GM23338 (cell line): ENCODE measurements at regions not wholly inside any gene's neighbourhood (a gene's known extent, or its start where the extent isn't known, plus 50 kb on each side); places are given as distances from the start of the nearest gene placed in this dataset.

Source experiments
- ATAC-seq: fragments of 200-7000 bp; cut with Tn5 transposase; 3 replicates; pipeline ENCODE4 v1.9.1; 2020
- DNase-seq: peaks from one replicate; pipeline ENCODE4 v3.0.0-alpha.2; 2015; ENCODE audit warnings: low spot score
- H2AFZ ChIP-seq: fragments of 200-600 bp; sonication (generic); 2 replicates; pipeline ENCODE4 v1.8.0; 2016; ENCODE audit warnings: antibody characterized with exemption, mild to moderate bottlenecking, moderate library complexity
- H3F3A ChIP-seq: fragments of 200-600 bp; sonication (generic); replicated peaks from 2 replicates; pipeline ENCODE4 v1.8.0; 2017; ENCODE audit warnings: antibody characterized with exemption, mixed run types, low read depth
- H3K27ac ChIP-seq: fragments of 200-600 bp; sonication (generic); 2 replicates; pipeline ENCODE4 v1.6.1; 2016; ENCODE audit warnings: low read depth
- H3K27me3 ChIP-seq: fragments of 200-600 bp; sonication (generic); 2 replicates; pipeline ENCODE4 v1.8.0; 2016; ENCODE audit warnings: mild to moderate bottlenecking, mixed run types, moderate library complexity; ENCODE audit not compliant: insufficient read depth
- H3K36me3 ChIP-seq: fragments of 200-600 bp; sonication (generic); 2 replicates; pipeline ENCODE4 v1.8.0; 2016; ENCODE audit warnings: mild to moderate bottlenecking; ENCODE audit not compliant: insufficient read depth
- H3K4me1 ChIP-seq: fragments of 200-600 bp; sonication (generic); 2 replicates; pipeline ENCODE4 v1.8.0; 2016; ENCODE audit warnings: mild to moderate bottlenecking, moderate library complexity; ENCODE audit not compliant: insufficient read depth
- H3K4me2 ChIP-seq: fragments of 200-600 bp; sonication (generic); 2 replicates; pipeline ENCODE4 v1.7.1; 2017; ENCODE audit warnings: mixed run types
- H3K4me3 ChIP-seq: fragments of 200-600 bp; sonication (generic); 2 replicates; pipeline ENCODE4 v1.6.1; 2016; ENCODE audit warnings: mixed run types
- H3K79me2 ChIP-seq: fragments of 200-600 bp; sonication (generic); replicated peaks from 2 replicates; pipeline ENCODE4 v1.8.0; 2017; ENCODE audit warnings: mild to moderate bottlenecking; ENCODE audit not compliant: insufficient read depth
- H3K9me2 ChIP-seq: fragments of 200-600 bp; sonication (generic); 2 replicates; pipeline ENCODE4 v1.8.0; 2017; ENCODE audit not compliant: insufficient read depth
- H4K20me1 ChIP-seq: fragments of 200-600 bp; sonication (generic); replicated peaks from 2 replicates; pipeline ENCODE4 v1.8.0; 2017; ENCODE audit warnings: mild to moderate bottlenecking; ENCODE audit not compliant: insufficient read depth
- H3K27ac Mint-ChIP-seq: 2 replicates; pipeline ENCODE4 v1.8.0; 2020; ENCODE audit warnings: inconsistent platforms, mild to moderate bottlenecking, moderate library complexity, mixed read lengths
- H3K27me3 Mint-ChIP-seq: 3 replicates; pipeline ENCODE4 v1.8.0; 2022; ENCODE audit warnings: low read depth, mild to moderate bottlenecking, moderate library complexity, mixed read lengths, inconsistent platforms; ENCODE audit not compliant: insufficient read depth, poor library complexity
- H3K36me3 Mint-ChIP-seq: 3 replicates; pipeline ENCODE4 v1.8.0; 2021; ENCODE audit warnings: low read depth, mild to moderate bottlenecking, inconsistent platforms, moderate library complexity, mixed read lengths
- H3K4me1 Mint-ChIP-seq: 3 replicates; pipeline ENCODE4 v1.8.0; 2020; ENCODE audit warnings: mild to moderate bottlenecking, inconsistent platforms, mixed read lengths
- H3K4me3 Mint-ChIP-seq: 3 replicates; pipeline ENCODE4 v1.8.0; 2021; ENCODE audit warnings: moderate library complexity, mild to moderate bottlenecking, inconsistent platforms, mixed read lengths
- H3K9me3 Mint-ChIP-seq: 3 replicates; pipeline ENCODE4 v1.8.0; 2020; ENCODE audit warnings: moderate library complexity, mild to moderate bottlenecking, inconsistent platforms, mixed read lengths
- CREB1 ChIP-seq: fragments of 250-450 bp; sonication (Bioruptor Pico); IDR thresholded peaks from 2 replicates; pipeline ENCODE4 v1.5.0; 2020; ENCODE audit warnings: low read depth, mild to moderate bottlenecking, moderate library complexity
- EZH2 ChIP-seq: fragments of 200-600 bp; sonication (generic); IDR thresholded peaks from one replicate; pipeline ENCODE4 v1.8.0; 2017; ENCODE audit warnings: antibody characterized with exemption, mild to moderate bottlenecking, low read depth; ENCODE audit not compliant: unreplicated experiment
- EZH2phosphoT487 ChIP-seq: fragments of 200-600 bp; sonication (generic); IDR thresholded peaks from one replicate; pipeline ENCODE4 v1.8.1; 2018; ENCODE audit warnings: antibody characterized with exemption; ENCODE audit not compliant: unreplicated experiment
- JUNB ChIP-seq: IDR thresholded peaks from one replicate; pipeline ENCODE4 v1.6.1; 2016; ENCODE audit warnings: antibody characterized with exemption; ENCODE audit not compliant: unreplicated experiment
- NANOG ChIP-seq: IDR thresholded peaks from 2 replicates; pipeline ENCODE4 v1.6.1; 2016; ENCODE audit warnings: antibody characterized with exemption, borderline replicate concordance
- POLR2AphosphoS5 ChIP-seq: IDR thresholded peaks from 2 replicates; pipeline ENCODE4 v1.6.1; 2016; ENCODE audit warnings: antibody characterized with exemption, low read depth
- STAT1 ChIP-seq: IDR thresholded peaks from one replicate; pipeline ENCODE4 v1.6.1; 2016; ENCODE audit warnings: antibody characterized with exemption; ENCODE audit not compliant: unreplicated experiment
- ZNF114 ChIP-seq: fragments of 250-450 bp; sonication (Bioruptor Pico); IDR thresholded peaks from 2 replicates; pipeline ENCODE4 v1.5.0; 2020; ENCODE audit warnings: mild to moderate bottlenecking, moderate library complexity
- ZNF331 ChIP-seq: fragments of 250-450 bp; sonication (Bioruptor Pico); IDR thresholded peaks from 2 replicates; pipeline ENCODE4 v1.5.0; 2020; ENCODE audit warnings: low read depth, mild to moderate bottlenecking, moderate library complexity
- TF ChIP-seq, protein P1 (sequence below): IDR thresholded peaks from one replicate; pipeline ENCODE4 v1.6.1; 2018; ENCODE audit warnings: antibody characterized with exemption; ENCODE audit not compliant: unreplicated experiment
- TF ChIP-seq, protein P2 (sequence below): IDR thresholded peaks from 2 replicates; pipeline ENCODE4 v1.6.1; 2016; ENCODE audit warnings: antibody characterized with exemption
- TF ChIP-seq, protein P3 (sequence below): fragments of 250-450 bp; sonication (Bioruptor Pico); IDR thresholded peaks from 2 replicates; pipeline ENCODE4 v1.5.0; 2020; ENCODE audit warnings: mild to moderate bottlenecking, moderate library complexity
- TF ChIP-seq, protein P4 (sequence below), 2 experiments: fragments of 200-600 bp in 1 of 2; sonication (generic) in 1 of 2; conservative IDR thresholded peaks; 2 replicates each; pipeline versions ENCODE4 v1.5.1 to v1.6.1; 2016 to 2017; ENCODE audit warnings: antibody characterized with exemption in 2 of 2, low read depth in 2 of 2, mild to moderate bottlenecking in 2 of 2, moderate library complexity in 1 of 2

DNA sequence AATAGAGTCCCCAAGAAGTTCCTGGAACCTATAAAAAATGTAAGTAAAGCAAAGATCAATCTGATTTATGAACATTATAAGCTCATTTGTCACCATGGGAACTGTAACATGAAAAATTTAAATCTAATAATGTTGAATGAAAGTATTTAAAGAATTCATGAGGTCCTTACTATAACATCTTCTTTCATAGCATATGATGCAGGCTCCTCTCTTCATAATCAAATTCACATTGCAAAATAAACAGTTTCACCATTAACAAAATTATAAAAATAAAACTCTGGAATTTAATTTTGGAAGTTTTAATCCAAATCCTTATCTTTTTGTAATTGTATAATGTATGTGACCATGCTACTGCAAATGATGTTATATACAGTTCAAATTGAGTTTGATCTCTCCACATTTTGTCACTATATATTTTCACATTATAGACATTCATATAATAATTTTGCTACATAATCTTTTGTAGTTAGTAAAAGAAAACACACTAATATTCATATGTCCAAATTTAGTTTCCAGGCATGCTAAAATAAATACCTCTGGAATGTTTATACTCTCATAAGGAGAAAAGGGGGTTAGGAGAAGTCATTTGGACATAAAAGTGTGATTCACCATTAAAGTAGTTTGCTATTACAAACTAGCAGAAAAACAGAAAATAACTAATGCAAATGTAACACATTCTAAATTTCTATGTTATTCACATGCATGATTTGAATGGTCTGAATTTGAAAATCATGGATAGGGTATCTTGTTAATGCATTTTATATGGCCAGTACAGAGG, 954.1 kb downstream of the DSC3 start:
- Histone ChIP-seq H3K9me2 (no peaks in the 10 kb centered on the region; the same call in 1 of the 2 replicates), H3F3A (no peaks in the 10 kb centered on the region), H3K4me1 (no peaks in the 10 kb centered on the region), H3K79me2 (no peaks in the 10 kb centered on the region), H3K4me3 (no peak overlapping the region), H2AFZ (no peak overlapping the region), H4K20me1 (no peaks in the 10 kb centered on the region), H3K4me2 (no peak overlapping the region), H3K27me3 (no peaks in the 10 kb centered on the region), H3K36me3 (no peaks in the 10 kb centered on the region), H3K27ac (no peak overlapping the region)
- H3K27ac Mint-ChIP-seq = no peak overlapping the region
- no peaks in the 10 kb centered on the region for H3K9me3 Mint-ChIP-seq
- DNase-seq (no peak), ATAC-seq (no peak)
- peaks cover under 1% of the 10 kb centered on the region; the same call in 1 of the 3 replicates for H3K4me1 Mint-ChIP-seq
- H3K27me3 Mint-ChIP-seq = peaks cover 2% of the 10 kb centered on the region
- TF ChIP-seq, protein P1, sequence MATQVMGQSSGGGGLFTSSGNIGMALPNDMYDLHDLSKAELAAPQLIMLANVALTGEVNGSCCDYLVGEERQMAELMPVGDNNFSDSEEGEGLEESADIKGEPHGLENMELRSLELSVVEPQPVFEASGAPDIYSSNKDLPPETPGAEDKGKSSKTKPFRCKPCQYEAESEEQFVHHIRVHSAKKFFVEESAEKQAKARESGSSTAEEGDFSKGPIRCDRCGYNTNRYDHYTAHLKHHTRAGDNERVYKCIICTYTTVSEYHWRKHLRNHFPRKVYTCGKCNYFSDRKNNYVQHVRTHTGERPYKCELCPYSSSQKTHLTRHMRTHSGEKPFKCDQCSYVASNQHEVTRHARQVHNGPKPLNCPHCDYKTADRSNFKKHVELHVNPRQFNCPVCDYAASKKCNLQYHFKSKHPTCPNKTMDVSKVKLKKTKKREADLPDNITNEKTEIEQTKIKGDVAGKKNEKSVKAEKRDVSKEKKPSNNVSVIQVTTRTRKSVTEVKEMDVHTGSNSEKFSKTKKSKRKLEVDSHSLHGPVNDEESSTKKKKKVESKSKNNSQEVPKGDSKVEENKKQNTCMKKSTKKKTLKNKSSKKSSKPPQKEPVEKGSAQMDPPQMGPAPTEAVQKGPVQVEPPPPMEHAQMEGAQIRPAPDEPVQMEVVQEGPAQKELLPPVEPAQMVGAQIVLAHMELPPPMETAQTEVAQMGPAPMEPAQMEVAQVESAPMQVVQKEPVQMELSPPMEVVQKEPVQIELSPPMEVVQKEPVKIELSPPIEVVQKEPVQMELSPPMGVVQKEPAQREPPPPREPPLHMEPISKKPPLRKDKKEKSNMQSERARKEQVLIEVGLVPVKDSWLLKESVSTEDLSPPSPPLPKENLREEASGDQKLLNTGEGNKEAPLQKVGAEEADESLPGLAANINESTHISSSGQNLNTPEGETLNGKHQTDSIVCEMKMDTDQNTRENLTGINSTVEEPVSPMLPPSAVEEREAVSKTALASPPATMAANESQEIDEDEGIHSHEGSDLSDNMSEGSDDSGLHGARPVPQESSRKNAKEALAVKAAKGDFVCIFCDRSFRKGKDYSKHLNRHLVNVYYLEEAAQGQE = no peak
- TF ChIP-seq STAT1 = no peak
- TF ChIP-seq, protein P2, sequence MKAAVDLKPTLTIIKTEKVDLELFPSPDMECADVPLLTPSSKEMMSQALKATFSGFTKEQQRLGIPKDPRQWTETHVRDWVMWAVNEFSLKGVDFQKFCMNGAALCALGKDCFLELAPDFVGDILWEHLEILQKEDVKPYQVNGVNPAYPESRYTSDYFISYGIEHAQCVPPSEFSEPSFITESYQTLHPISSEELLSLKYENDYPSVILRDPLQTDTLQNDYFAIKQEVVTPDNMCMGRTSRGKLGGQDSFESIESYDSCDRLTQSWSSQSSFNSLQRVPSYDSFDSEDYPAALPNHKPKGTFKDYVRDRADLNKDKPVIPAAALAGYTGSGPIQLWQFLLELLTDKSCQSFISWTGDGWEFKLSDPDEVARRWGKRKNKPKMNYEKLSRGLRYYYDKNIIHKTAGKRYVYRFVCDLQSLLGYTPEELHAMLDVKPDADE = no peak
- TF ChIP-seq EZH2 = no peak
- no peak for TF ChIP-seq ZNF114 (CRISPR knock-in tag)
- TF ChIP-seq POLR2AphosphoS5 = no peak
- TF ChIP-seq JUNB = no peak
- no peak for TF ChIP-seq NANOG
- TF ChIP-seq, protein P3, sequence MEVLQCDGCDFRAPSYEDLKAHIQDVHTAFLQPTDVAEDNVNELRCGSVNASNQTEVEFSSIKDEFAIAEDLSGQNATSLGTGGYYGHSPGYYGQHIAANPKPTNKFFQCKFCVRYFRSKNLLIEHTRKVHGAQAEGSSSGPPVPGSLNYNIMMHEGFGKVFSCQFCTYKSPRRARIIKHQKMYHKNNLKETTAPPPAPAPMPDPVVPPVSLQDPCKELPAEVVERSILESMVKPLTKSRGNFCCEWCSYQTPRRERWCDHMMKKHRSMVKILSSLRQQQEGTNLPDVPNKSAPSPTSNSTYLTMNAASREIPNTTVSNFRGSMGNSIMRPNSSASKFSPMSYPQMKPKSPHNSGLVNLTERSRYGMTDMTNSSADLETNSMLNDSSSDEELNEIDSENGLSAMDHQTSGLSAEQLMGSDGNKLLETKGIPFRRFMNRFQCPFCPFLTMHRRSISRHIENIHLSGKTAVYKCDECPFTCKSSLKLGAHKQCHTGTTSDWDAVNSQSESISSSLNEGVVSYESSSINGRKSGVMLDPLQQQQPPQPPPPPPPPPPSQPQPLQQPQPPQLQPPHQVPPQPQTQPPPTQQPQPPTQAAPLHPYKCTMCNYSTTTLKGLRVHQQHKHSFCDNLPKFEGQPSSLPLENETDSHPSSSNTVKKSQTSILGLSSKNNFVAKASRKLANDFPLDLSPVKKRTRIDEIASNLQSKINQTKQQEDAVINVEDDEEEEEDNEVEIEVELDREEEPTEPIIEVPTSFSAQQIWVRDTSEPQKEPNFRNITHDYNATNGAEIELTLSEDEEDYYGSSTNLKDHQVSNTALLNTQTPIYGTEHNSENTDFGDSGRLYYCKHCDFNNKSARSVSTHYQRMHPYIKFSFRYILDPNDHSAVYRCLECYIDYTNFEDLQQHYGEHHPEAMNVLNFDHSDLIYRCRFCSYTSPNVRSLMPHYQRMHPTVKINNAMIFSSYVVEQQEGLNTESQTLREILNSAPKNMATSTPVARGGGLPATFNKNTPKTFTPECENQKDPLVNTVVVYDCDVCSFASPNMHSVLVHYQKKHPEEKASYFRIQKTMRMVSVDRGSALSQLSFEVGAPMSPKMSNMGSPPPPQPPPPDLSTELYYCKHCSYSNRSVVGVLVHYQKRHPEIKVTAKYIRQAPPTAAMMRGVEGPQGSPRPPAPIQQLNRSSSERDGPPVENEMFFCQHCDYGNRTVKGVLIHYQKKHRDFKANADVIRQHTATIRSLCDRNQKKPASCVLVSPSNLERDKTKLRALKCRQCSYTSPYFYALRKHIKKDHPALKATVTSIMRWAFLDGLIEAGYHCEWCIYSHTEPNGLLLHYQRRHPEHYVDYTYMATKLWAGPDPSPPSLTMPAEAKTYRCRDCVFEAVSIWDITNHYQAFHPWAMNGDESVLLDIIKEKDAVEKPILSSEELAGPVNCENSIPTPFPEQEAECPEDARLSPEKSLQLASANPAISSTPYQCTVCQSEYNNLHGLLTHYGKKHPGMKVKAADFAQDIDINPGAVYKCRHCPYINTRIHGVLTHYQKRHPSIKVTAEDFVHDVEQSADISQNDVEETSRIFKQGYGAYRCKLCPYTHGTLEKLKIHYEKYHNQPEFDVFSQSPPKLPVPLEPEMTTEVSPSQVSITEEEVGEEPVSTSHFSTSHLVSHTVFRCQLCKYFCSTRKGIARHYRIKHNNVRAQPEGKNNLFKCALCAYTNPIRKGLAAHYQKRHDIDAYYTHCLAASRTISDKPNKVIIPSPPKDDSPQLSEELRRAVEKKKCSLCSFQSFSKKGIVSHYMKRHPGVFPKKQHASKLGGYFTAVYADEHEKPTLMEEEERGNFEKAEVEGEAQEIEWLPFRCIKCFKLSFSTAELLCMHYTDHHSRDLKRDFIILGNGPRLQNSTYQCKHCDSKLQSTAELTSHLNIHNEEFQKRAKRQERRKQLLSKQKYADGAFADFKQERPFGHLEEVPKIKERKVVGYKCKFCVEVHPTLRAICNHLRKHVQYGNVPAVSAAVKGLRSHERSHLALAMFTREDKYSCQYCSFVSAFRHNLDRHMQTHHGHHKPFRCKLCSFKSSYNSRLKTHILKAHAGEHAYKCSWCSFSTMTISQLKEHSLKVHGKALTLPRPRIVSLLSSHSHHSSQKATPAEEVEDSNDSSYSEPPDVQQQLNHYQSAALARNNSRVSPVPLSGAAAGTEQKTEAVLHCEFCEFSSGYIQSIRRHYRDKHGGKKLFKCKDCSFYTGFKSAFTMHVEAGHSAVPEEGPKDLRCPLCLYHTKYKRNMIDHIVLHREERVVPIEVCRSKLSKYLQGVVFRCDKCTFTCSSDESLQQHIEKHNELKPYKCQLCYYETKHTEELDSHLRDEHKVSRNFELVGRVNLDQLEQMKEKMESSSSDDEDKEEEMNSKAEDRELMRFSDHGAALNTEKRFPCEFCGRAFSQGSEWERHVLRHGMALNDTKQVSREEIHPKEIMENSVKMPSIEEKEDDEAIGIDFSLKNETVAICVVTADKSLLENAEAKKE = no peak
- TF ChIP-seq, protein P4, sequence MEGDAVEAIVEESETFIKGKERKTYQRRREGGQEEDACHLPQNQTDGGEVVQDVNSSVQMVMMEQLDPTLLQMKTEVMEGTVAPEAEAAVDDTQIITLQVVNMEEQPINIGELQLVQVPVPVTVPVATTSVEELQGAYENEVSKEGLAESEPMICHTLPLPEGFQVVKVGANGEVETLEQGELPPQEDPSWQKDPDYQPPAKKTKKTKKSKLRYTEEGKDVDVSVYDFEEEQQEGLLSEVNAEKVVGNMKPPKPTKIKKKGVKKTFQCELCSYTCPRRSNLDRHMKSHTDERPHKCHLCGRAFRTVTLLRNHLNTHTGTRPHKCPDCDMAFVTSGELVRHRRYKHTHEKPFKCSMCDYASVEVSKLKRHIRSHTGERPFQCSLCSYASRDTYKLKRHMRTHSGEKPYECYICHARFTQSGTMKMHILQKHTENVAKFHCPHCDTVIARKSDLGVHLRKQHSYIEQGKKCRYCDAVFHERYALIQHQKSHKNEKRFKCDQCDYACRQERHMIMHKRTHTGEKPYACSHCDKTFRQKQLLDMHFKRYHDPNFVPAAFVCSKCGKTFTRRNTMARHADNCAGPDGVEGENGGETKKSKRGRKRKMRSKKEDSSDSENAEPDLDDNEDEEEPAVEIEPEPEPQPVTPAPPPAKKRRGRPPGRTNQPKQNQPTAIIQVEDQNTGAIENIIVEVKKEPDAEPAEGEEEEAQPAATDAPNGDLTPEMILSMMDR (conservative IDR thresholded peaks at IDR 0.05; ENCODE audit: low read depth in 2 of 2) = no peak
- no peak for TF ChIP-seq CREB1
- no peak for TF ChIP-seq ZNF331 (CRISPR knock-in tag)
- no peak for TF ChIP-seq EZH2phosphoT487
- H3K4me3 Mint-ChIP-seq = no peak overlapping the region
- no peaks in the 10 kb centered on the region for H3K36me3 Mint-ChIP-seq
